Activated CD8-positive, alpha-beta T cell treated with anti-CD3 and anti-CD28 coated beads for 36 hours (primary cell): ENCODE measurements at regions not wholly inside any gene's neighbourhood (a gene's known extent, or its start where the extent isn't known, plus 50 kb on each side); places are given as distances from the start of the nearest gene placed in this dataset.

ENCODE experiments used
- ATAC-seq: fragments of 200-7000 bp; cut with Tn5 transposase; one replicate; pipeline ENCODE4 v1.10.0; 2021; ENCODE audit warnings: mild to moderate bottlenecking, moderate library complexity
- CTCF ChIA-PET: fragments of 350-600 bp; sonication (Branson Sonifier 250); formaldehyde crosslinking; loops from one replicate; lab custom pipeline; 2021; ENCODE audit warnings: antibody characterized with exemption; lab: Charles Lee
- POLR2A ChIA-PET: fragments of 350-600 bp; sonication (Branson Sonifier 250); formaldehyde crosslinking; loops from one replicate; lab custom pipeline; 2021; ENCODE audit warnings: antibody characterized with exemption; lab: Charles Lee
- DNase-seq: peaks from one replicate; pipeline ENCODE4 v3.0.0-alpha.2; 2020
- H3K27ac Mint-ChIP-seq: one replicate; pipeline ENCODE4 v1.8.0; 2021; ENCODE audit warnings: mild to moderate bottlenecking, mixed read lengths
- H3K27me3 Mint-ChIP-seq: one replicate; pipeline ENCODE4 v1.8.0; 2021; ENCODE audit warnings: mixed read lengths
- H3K36me3 Mint-ChIP-seq: one replicate; pipeline ENCODE4 v1.8.0; 2021; ENCODE audit warnings: low read depth, mixed read lengths
- H3K4me1 Mint-ChIP-seq: one replicate; pipeline ENCODE4 v1.8.0; 2021; ENCODE audit warnings: low read depth, mixed read lengths
- H3K4me3 Mint-ChIP-seq: one replicate; pipeline ENCODE4 v1.8.0; 2021; ENCODE audit warnings: mild to moderate bottlenecking, moderate library complexity, mixed read lengths
- H3K9me3 Mint-ChIP-seq: one replicate; pipeline ENCODE4 v1.8.0; 2021; ENCODE audit warnings: mixed read lengths
- intact Hi-C: fragments of 100-400 bp; cut with micrococcal nuclease; formaldehyde crosslinking; loops from one replicate; pipeline ENCODE4 v1.10.0; 2022
- TF ChIP-seq, protein P1 (sequence below): fragments of 200-600 bp; IDR thresholded peaks from one replicate; pipeline ENCODE4 v1.8.0; 2022; ENCODE audit warnings: antibody characterized with exemption, mild to moderate bottlenecking

DNA sequence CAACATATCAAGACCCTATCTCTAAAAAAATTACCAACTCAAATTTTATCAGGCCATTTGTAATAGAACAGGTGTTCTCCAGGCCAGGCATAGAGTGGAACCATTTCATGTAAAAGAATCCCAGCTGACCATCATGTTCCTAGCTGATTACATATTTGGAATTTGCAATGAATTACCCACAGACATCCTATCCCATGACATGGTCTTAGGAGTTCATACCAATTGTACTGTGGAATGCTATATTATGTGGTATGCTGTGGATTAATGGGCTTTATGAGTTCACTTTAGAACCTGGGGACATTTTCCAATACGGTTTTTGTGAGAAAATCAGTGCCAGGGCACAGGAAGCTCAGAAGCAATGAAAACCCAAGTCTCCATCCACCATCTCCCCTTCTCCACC, 110.3 kb downstream of the ZNF281 start:
- CTCF ChIA-PET: interaction anchor here (0.9 to 1.2 kb wide), 2 partner anchors 16 to 210 kb away, joined by 3 to 4 read pairs; no protein-coding TSS in a partner anchor
- intact Hi-C loops: no loop called here

DNA sequence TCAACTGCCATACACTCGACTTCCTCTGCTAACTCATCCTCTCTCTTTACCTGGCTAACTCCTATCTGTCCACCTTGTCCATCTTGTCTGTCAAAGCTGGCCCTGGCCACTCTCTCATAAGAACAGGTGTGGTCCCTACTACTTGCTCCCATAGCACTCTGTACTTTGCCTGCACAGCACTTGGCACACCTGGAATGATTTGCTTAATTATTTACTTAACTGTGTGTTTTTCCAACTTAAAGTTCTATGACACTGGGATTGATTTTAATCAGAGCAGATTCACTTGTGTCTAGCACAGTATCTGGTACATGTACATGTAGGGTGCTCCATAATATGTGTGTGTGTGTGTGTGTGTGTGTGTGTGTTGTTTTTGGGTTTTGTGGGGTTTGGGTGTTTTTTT, 111.6 kb downstream of the ZNF281 start:
- Mint-ChIP-seq H3K4me1 (peaks cover 6% of the 10 kb centered on the region), H3K4me3 (no peak overlapping the region), H3K27ac (no peak overlapping the region), H3K9me3 (no peaks in the 10 kb centered on the region), H3K27me3 (peaks cover 2% of the 10 kb centered on the region), H3K36me3 (no peaks in the 10 kb centered on the region)
- intact Hi-C loops: no loop called here
- no peak for DNase-seq
- TF ChIP-seq, protein P1, sequence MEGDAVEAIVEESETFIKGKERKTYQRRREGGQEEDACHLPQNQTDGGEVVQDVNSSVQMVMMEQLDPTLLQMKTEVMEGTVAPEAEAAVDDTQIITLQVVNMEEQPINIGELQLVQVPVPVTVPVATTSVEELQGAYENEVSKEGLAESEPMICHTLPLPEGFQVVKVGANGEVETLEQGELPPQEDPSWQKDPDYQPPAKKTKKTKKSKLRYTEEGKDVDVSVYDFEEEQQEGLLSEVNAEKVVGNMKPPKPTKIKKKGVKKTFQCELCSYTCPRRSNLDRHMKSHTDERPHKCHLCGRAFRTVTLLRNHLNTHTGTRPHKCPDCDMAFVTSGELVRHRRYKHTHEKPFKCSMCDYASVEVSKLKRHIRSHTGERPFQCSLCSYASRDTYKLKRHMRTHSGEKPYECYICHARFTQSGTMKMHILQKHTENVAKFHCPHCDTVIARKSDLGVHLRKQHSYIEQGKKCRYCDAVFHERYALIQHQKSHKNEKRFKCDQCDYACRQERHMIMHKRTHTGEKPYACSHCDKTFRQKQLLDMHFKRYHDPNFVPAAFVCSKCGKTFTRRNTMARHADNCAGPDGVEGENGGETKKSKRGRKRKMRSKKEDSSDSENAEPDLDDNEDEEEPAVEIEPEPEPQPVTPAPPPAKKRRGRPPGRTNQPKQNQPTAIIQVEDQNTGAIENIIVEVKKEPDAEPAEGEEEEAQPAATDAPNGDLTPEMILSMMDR: no peak
- POLR2A ChIA-PET: no interaction called here
- CTCF ChIA-PET: no interaction called here
- no peak for ATAC-seq

More for the DNA sequence above, 110.3 kb downstream of the ZNF281 start:
- Mint-ChIP-seq H3K27ac (no peak overlapping the region), H3K36me3 (no peaks in the 10 kb centered on the region), H3K4me1 (peaks cover 6% of the 10 kb centered on the region), H3K9me3 (no peaks in the 10 kb centered on the region), H3K4me3 (no peak overlapping the region), H3K27me3 (peaks cover 4% of the 10 kb centered on the region)
- DNase-seq (no peak), ATAC-seq (no peak)
- TF ChIP-seq, protein P1: no peak
- POLR2A ChIA-PET: no interaction called here

GRCh38 chr1:200296091-200296661, 113.7 kb downstream of the ZNF281 start:
- H3K4me3 Mint-ChIP-seq: no peak overlapping the region
- H3K27ac Mint-ChIP-seq: no peak overlapping the region
- TF ChIP-seq, protein P1: no peak
- intact Hi-C loops: no loop called here
- H3K9me3 Mint-ChIP-seq: no peaks in the 10 kb centered on the region
- POLR2A ChIA-PET: interaction anchor here (0.6 kb wide), 1 partner anchor 267 kb away, joined by 3 read pairs; no protein-coding TSS in a partner anchor
- CTCF ChIA-PET: interaction anchor here (2.2 kb wide), 1 partner anchor 11 kb away, joined by 13 read pairs; no protein-coding TSS in a partner anchor
- no peak for ATAC-seq
- DNase-seq: no peak
- no peaks in the 10 kb centered on the region for H3K36me3 Mint-ChIP-seq
- no peaks in the 10 kb centered on the region for H3K27me3 Mint-ChIP-seq
- H3K4me1 Mint-ChIP-seq: no peaks in the 10 kb centered on the region

GRCh38 chr1:200294241-200294640, 115.6 kb downstream of the ZNF281 start:
- no peaks in the 10 kb centered on the region for H3K27me3 Mint-ChIP-seq
- ChIA-PET POLR2A (no interaction called here), CTCF (interaction anchor here (1.0 to 1.1 kb wide), 4 partner anchors 12 to 196 kb away, joined by 3 to 5 read pairs (median 4); no protein-coding TSS in a partner anchor)
- no peak overlapping the region for H3K27ac Mint-ChIP-seq
- DNase-seq: no peak
- intact Hi-C loops: no loop called here
- H3K9me3 Mint-ChIP-seq: no peaks in the 10 kb centered on the region
- TF ChIP-seq, protein P1: no peak
- no peaks in the 10 kb centered on the region for H3K36me3 Mint-ChIP-seq
- H3K4me1 Mint-ChIP-seq: no peaks in the 10 kb centered on the region
- no peak for ATAC-seq
- H3K4me3 Mint-ChIP-seq: no peak overlapping the region

DNA sequence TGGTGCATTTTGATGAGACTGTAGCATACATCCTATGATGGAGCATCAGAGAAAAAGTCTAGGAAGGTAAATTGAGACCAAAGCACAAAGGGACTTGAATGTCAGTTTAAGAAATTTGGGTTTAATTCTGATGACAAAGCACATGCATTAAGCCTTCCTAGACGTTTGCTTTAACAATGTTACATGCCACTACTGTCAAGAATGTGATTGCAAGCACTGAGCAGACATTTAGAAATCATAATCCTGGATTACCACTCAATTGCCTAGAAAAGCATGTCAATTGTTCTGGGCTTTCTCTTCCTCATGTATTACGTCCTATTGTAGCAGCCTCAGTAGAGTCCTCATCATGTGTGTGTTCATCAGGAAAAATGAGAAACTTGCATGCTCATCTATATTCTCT, 117.1 kb downstream of the ZNF281 start:
- H3K36me3 Mint-ChIP-seq: no peaks in the 10 kb centered on the region

More for the DNA sequence above, 117.1 kb downstream of the ZNF281 start:
- Mint-ChIP-seq H3K27me3 (no peaks in the 10 kb centered on the region), H3K4me1 (no peaks in the 10 kb centered on the region), H3K4me3 (no peak overlapping the region), H3K9me3 (no peaks in the 10 kb centered on the region), H3K27ac (no peak overlapping the region)
- ChIA-PET CTCF (no interaction called here), POLR2A (no interaction called here)
- DNase-seq (no peak), ATAC-seq (no peak)
- TF ChIP-seq, protein P1: no peak
- intact Hi-C loops: no loop called here
